ENCODE measurements at regions not wholly inside any gene's neighbourhood (a gene's known extent, or its start where the extent isn't known, plus 50 kb on each side); places are given as distances from the start of the nearest gene placed in this dataset.
A peak's percentile ranks its signal among the peaks of the same experiment; 100 is the strongest.

DNA sequence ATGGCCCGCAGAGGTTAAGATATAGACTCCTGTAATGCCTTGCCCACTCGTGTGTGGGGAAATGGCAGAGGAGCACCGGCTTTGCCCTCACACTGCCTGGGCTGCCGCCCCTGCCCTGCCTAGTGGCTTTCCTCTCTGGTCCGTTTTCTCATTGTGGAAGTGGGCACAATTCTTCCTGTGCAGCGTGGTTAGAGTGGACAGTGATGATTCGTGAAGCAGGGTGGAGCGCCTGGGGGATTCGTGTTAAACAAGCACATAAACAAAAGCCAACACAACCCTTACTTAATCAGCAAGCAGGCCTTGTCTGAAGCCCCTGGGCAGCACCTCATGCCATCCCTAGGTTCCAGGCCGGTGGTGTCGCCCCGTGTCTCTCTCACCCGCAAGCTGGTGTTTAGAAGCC is 269.7 kb downstream of the SEC14L1 start:
- peaks cover 0 to 11% (median 0%) of the 10 kb centered on the region in 12 donors for H3K9me3 ChIP-seq
- 79 to 85% (median 84%) methylated on average over 12 to 13 of the region's 13 CpGs for WGBS, 4 donors
- DNase-seq (no peak), ATAC-seq (no peak)
- intact Hi-C loops (cut with DNase I): no loop called here
- no peaks in the 10 kb centered on the region for H3K27me3 ChIP-seq
- H3K27ac ChIP-seq: peak overlapping the region in 9 of 12 donors; percentile 23 to 97 (median 73)
- peaks cover 0 to 7% (median 0%) of the 10 kb centered on the region in 9 donors for H3K36me3 ChIP-seq
- H3K4me1 ChIP-seq: peaks cover 11 to 67% (median 43%) of the 10 kb centered on the region in 12 donors
- no peak overlapping the region for H3K4me3 ChIP-seq
- no peak for TF ChIP-seq POLR2A (IDR thresholded peaks at IDR 0.05)
- TF ChIP-seq, protein P1, sequence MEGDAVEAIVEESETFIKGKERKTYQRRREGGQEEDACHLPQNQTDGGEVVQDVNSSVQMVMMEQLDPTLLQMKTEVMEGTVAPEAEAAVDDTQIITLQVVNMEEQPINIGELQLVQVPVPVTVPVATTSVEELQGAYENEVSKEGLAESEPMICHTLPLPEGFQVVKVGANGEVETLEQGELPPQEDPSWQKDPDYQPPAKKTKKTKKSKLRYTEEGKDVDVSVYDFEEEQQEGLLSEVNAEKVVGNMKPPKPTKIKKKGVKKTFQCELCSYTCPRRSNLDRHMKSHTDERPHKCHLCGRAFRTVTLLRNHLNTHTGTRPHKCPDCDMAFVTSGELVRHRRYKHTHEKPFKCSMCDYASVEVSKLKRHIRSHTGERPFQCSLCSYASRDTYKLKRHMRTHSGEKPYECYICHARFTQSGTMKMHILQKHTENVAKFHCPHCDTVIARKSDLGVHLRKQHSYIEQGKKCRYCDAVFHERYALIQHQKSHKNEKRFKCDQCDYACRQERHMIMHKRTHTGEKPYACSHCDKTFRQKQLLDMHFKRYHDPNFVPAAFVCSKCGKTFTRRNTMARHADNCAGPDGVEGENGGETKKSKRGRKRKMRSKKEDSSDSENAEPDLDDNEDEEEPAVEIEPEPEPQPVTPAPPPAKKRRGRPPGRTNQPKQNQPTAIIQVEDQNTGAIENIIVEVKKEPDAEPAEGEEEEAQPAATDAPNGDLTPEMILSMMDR (IDR thresholded peaks at IDR 0.05): no peak

DNA sequence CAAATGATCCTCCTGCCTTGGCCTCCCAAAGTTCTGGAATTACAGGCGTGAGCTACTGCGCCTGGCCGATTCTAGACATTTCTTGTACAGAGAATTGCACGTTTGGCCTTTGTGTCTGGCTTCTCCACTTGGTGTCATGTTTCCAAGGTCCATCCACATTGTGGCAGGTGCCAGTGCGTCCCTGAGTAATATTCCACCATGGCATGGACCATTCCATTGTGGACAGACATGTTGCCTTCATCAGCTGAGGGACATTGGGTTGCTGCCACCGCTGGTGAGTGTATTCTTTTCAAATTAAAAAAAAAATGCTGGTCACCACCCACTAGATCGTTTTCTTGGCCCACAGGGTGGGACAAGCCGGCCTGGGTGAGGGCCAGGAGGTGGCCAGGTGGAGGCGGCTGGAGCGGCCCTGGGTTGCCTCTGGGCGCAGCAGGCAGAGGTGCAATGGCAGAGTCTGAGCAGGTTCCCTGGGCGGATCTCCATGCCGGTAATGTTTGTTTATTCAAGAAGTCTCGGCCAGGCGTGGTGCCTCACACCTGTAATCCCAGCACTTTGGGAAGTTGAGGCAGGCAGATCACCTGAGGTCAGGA is 274.1 kb downstream of the SEC14L1 start:
- Histone ChIP-seq H3K9me3 (peaks cover 0 to 11% (median 0%) of the 10 kb centered on the region in 12 donors), H3K27ac (peak overlapping the region in 1 of 12 donors; percentile 97), H3K4me1 (peaks cover 3 to 33% (median 23%) of the 10 kb centered on the region in 12 donors), H3K4me3 (no peak overlapping the region), H3K27me3 (no peaks in the 10 kb centered on the region), H3K36me3 (peaks cover 0 to 24% (median 0%) of the 10 kb centered on the region in 9 donors)
- intact Hi-C loops (cut with DNase I): no loop called here
- TF ChIP-seq, protein P1 (IDR thresholded peaks at IDR 0.05): no peak
- no peak for TF ChIP-seq POLR2A (IDR thresholded peaks at IDR 0.05)
- WGBS, 4 donors: 92 to 94% (median 93%) methylated on average over 15 of the region's 15 CpGs
- ATAC-seq (no peak), DNase-seq (no peak)

DNA sequence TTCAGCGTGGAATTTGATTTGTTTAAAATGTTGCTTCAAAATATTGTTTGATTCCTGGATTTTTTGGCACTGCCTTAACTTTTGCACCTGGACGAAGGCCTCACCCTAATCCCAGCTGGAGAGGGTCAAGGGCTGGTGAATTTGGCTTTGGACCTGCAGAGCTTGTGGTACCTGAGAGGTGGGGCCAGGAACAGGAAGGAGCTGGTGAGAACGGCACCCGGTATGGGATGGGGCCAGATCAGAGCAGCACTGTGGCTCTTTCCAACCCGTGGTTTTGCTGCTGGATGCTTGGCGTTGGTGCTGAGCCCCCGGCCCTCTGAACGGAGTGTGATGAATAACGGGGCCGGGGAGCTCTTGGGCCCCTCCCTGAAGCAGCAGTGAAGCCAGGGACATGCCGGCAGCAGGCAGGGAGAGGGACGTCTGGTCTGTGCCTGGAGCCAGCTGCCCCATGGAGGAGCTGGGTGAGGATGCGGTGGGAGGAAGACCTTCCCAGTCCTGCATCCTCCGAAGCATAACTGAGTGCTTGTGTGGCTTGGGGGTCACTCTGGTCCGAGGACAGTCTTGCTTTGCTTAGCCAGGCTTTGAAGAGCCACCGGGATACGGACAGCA is 275.4 kb downstream of the SEC14L1 start:
- Histone ChIP-seq H3K4me1 (peaks cover 8 to 34% (median 26%) of the 10 kb centered on the region in 12 donors), H3K36me3 (peaks cover 0 to 24% (median 0%) of the 10 kb centered on the region in 9 donors), H3K9me3 (peaks cover 0 to 11% (median 0%) of the 10 kb centered on the region in 12 donors), H3K27ac (peak overlapping the region in 1 of 12 donors; percentile 97), H3K4me3 (no peak overlapping the region), H3K27me3 (no peaks in the 10 kb centered on the region)
- TF ChIP-seq POLR2A (IDR thresholded peaks at IDR 0.05): no peak
- TF ChIP-seq, protein P1 (IDR thresholded peaks at IDR 0.05): no peak
- ATAC-seq (no peak), DNase-seq (no peak)
- WGBS, 4 donors: 73 to 88% (median 81%) methylated on average over 11 to 17 of the region's 17 CpGs
- intact Hi-C loops (cut with DNase I): no loop called here

DNA sequence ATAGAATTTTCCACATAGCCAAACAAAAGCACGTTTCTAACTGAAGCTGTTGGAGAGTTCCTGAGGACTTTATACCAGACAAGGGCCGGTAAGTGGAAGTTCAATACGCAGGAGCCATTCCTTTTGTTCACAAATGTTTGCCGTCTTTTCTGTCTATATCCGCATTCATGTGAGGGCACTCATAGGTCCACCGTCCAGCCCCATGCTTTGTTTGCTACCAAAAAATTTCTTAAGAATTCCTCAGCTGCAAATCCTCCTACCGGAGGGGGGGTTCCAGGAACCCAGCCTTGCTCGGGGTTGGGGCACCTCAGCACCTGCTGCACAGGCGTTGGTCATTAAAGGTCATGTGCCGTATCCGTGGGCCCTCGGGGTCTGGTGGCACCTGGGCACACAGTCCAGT is 276.8 kb downstream of the SEC14L1 start:
- peak overlapping the region in 1 of 12 donors; percentile 97 for H3K27ac ChIP-seq
- DNase-seq: no peak
- TF ChIP-seq, protein P1 (IDR thresholded peaks at IDR 0.05): no peak
- TF ChIP-seq POLR2A (IDR thresholded peaks at IDR 0.05): no peak
- H3K4me1 ChIP-seq: peaks cover 14 to 44% (median 35%) of the 10 kb centered on the region in 12 donors
- intact Hi-C loops (cut with DNase I): no loop called here
- no peaks in the 10 kb centered on the region for H3K27me3 ChIP-seq
- peaks cover 0 to 6% (median 0%) of the 10 kb centered on the region in 12 donors for H3K9me3 ChIP-seq
- ATAC-seq: no peak
- peaks cover 0 to 26% (median 0%) of the 10 kb centered on the region in 9 donors for H3K36me3 ChIP-seq
- 90 to 94% (median 92%) methylated on average over 8 to 12 of the region's 12 CpGs for WGBS, 4 donors
- H3K4me3 ChIP-seq: no peak overlapping the region
